Neuronal stem cell (in vitro differentiated cells): ENCODE measurements at regions not wholly inside any gene's neighbourhood (a gene's known extent, or its start where the extent isn't known, plus 50 kb on each side); places are given as distances from the start of the nearest gene placed in this dataset.

Experiments used
- DNase-seq: peaks from one replicate; pipeline ENCODE4 v3.0.0-alpha.2; 2013; ENCODE audit warnings: low spot score
- H2AFZ ChIP-seq: one replicate; pipeline ENCODE4 v1.6.1; 2013; ENCODE audit warnings: mild to moderate bottlenecking, low read length, inconsistent platforms
- H2AK5ac ChIP-seq: 2 replicates; pipeline ENCODE4 v1.6.1; 2013; ENCODE audit warnings: low read depth, mild to moderate bottlenecking, inconsistent platforms, low read length, moderate library complexity, mixed read lengths
- H2BK120ac ChIP-seq: 2 replicates; pipeline ENCODE4 v1.6.1; 2013; ENCODE audit warnings: low read depth, mild to moderate bottlenecking, inconsistent platforms, low read length, moderate library complexity, mixed read lengths
- H2BK12ac ChIP-seq: one replicate; pipeline ENCODE4 v1.6.1; 2013; ENCODE audit warnings: low read length, inconsistent platforms
- H2BK15ac ChIP-seq: 2 replicates; pipeline ENCODE4 v1.6.1; 2013; ENCODE audit warnings: mild to moderate bottlenecking, low read length, inconsistent platforms, mixed read lengths
- H2BK5ac ChIP-seq: one replicate; pipeline ENCODE4 v1.6.1; 2013; ENCODE audit warnings: inconsistent platforms, mild to moderate bottlenecking, low read length, moderate library complexity
- H3K14ac ChIP-seq: one replicate; pipeline ENCODE4 v1.6.1; 2013; ENCODE audit warnings: low read length, inconsistent platforms
- H3K18ac ChIP-seq: 2 replicates; pipeline ENCODE4 v1.6.1; 2013; ENCODE audit warnings: low read length, inconsistent platforms
- H3K23ac ChIP-seq: 2 replicates; pipeline ENCODE4 v1.6.1; 2013; ENCODE audit warnings: low read depth, mild to moderate bottlenecking, mixed read lengths, low read length, inconsistent platforms; ENCODE audit not compliant: poor library complexity
- H3K27ac ChIP-seq: replicated peaks from 3 replicates; pipeline ENCODE4 v1.5.1; 2013; ENCODE audit warnings: low read length, inconsistent platforms
- H3K27me3 ChIP-seq, 3 experiments: 2 replicates each; pipeline ENCODE4 v1.6.1; 2013; ENCODE audit warnings: low read length in 3 of 3, mild to moderate bottlenecking in 2 of 3, inconsistent platforms in 1 of 3, low read depth in 1 of 3, mixed read lengths in 1 of 3, moderate library complexity in 1 of 3; ENCODE audit not compliant: control insufficient read depth in 3 of 3, insufficient read depth in 3 of 3
- H3K36me3 ChIP-seq, 2 donors: replicated peaks in 1 of 2; 2 replicates each; pipeline ENCODE4 v1.6.1; 2013; ENCODE audit warnings: low read length in 2 of 2; ENCODE audit not compliant: control insufficient read depth in 2 of 2, insufficient read depth in 2 of 2
- H3K4ac ChIP-seq: 2 replicates; pipeline ENCODE4 v1.6.1; 2013; ENCODE audit warnings: inconsistent platforms, mild to moderate bottlenecking, low read length, moderate library complexity
- H3K4me1 ChIP-seq, 2 donors: 1 replicate in 1 of 2; 2 replicates in 1 of 2; pipeline ENCODE4 v1.6.1; 2013; ENCODE audit warnings: low read length in 2 of 2, low read depth in 1 of 2; ENCODE audit not compliant: control insufficient read depth in 2 of 2, insufficient read depth in 1 of 2
- H3K4me2 ChIP-seq: one replicate; pipeline ENCODE4 v1.6.1; 2013; ENCODE audit warnings: mild to moderate bottlenecking, low read length, inconsistent platforms; ENCODE audit not compliant: insufficient read depth, poor library complexity, severe bottlenecking
- H3K4me3 ChIP-seq, 2 donors: 2 replicates each; pipeline ENCODE4 v1.5.1; 2013; ENCODE audit warnings: low read length in 2 of 2, mild to moderate bottlenecking in 2 of 2, inconsistent platforms in 1 of 2, moderate library complexity in 1 of 2
- H3K79me1 ChIP-seq: one replicate; pipeline ENCODE4 v1.6.1; 2013; ENCODE audit warnings: low read depth, mild to moderate bottlenecking, inconsistent platforms, low read length, moderate library complexity
- H3K9ac ChIP-seq: one replicate; pipeline ENCODE4 v1.6.1; 2013; ENCODE audit warnings: mild to moderate bottlenecking, low read depth, low read length, inconsistent platforms; ENCODE audit not compliant: poor library complexity
- H3K9me3 ChIP-seq, 2 donors: replicated peaks in 1 of 2; 2 replicates each; pipeline versions ENCODE3 to v1.6.1; 2013; ENCODE audit warnings: low read length in 2 of 2, mild to moderate bottlenecking in 2 of 2, inconsistent platforms in 1 of 2, low read depth in 1 of 2, mixed read lengths in 1 of 2, moderate library complexity in 1 of 2; ENCODE audit not compliant: control insufficient read depth in 2 of 2, insufficient read depth in 1 of 2
- H4K8ac ChIP-seq: one replicate; pipeline ENCODE4 v1.6.1; 2013; ENCODE audit warnings: low read depth, mild to moderate bottlenecking, inconsistent platforms, low read length, moderate library complexity
- H4K91ac ChIP-seq: one replicate; pipeline ENCODE4 v1.6.1; 2013; ENCODE audit warnings: low read length, low read depth, mild to moderate bottlenecking, inconsistent platforms; ENCODE audit not compliant: poor library complexity
- WGBS, 2 donors: extraction: QIAGEN DNeasy Blood & Tissue Kit; methylation state at CpG; one replicate each; pipeline ENCODE4 v1.1.7; 2013; ENCODE audit warnings: missing lambda C conversion rate in 2 of 2, mixed read lengths in 1 of 2; ENCODE audit not compliant: insufficient read length in 2 of 2, insufficient replicate concordance in 1 of 2; ENCODE audit errors: extremely low coverage in 2 of 2; 5-methylcytosine and 5-hydroxymethylcytosine counted together

GRCh38 chr5:106822851-106823250 is 847.9 kb downstream of the EFNA5 start:
- no peak overlapping the region for H2BK5ac ChIP-seq
- H2BK120ac ChIP-seq, result no peak overlapping the region
- no peak overlapping the region for H4K8ac ChIP-seq
- H3K4ac ChIP-seq, result no peak overlapping the region
- WGBS, 2 donors, result no CpG with 5 or more reads among the region's 1 CpG
- H3K4me2 ChIP-seq, result no peak overlapping the region
- H3K4me3 ChIP-seq, result no peak overlapping the region
- H3K14ac ChIP-seq, result no peak overlapping the region
- no peaks in the 10 kb centered on the region for H3K27me3 ChIP-seq
- no peaks in the 10 kb centered on the region for H3K9me3 ChIP-seq
- no peak overlapping the region for H3K27ac ChIP-seq
- no peak overlapping the region for H4K91ac ChIP-seq
- no peak overlapping the region for H2AK5ac ChIP-seq
- H3K36me3 ChIP-seq, result no peaks in the 10 kb centered on the region
- H3K18ac ChIP-seq, result no peak overlapping the region
- DNase-seq, result no peak
- no peaks in the 10 kb centered on the region for H3K79me1 ChIP-seq
- H3K4me1 ChIP-seq, result no peaks in the 10 kb centered on the region
- no peak overlapping the region for H2AFZ ChIP-seq
- no peak overlapping the region for H3K9ac ChIP-seq
- no peak overlapping the region for H3K23ac ChIP-seq
- H2BK15ac ChIP-seq, result no peak overlapping the region
- no peak overlapping the region for H2BK12ac ChIP-seq

GRCh38 chr5:106818552-106818951 is 852.2 kb downstream of the EFNA5 start:
- Histone ChIP-seq H3K18ac (no peak overlapping the region), H3K27ac (no peak overlapping the region), H3K9me3 (no peaks in the 10 kb centered on the region), H3K27me3 (no peaks in the 10 kb centered on the region), H2BK12ac (no peak overlapping the region), H3K14ac (no peak overlapping the region), H3K36me3 (no peaks in the 10 kb centered on the region), H3K9ac (no peak overlapping the region), H3K4ac (no peak overlapping the region), H4K91ac (no peak overlapping the region), H3K4me3 (no peak overlapping the region), H2AK5ac (no peak overlapping the region), H2AFZ (no peak overlapping the region), H2BK15ac (no peak overlapping the region), H3K23ac (no peak overlapping the region), H3K79me1 (no peaks in the 10 kb centered on the region), H2BK120ac (no peak overlapping the region), H3K4me2 (no peak overlapping the region), H4K8ac (no peak overlapping the region), H3K4me1 (no peaks in the 10 kb centered on the region), H2BK5ac (no peak overlapping the region)
- no CpG with 5 or more reads among the region's 4 CpGs for WGBS, 2 donors
- no peak for DNase-seq

GRCh38 chr5:106814961-106815360 is 855.8 kb downstream of the EFNA5 start:
- no peaks in the 10 kb centered on the region for H3K36me3 ChIP-seq
- H2BK5ac ChIP-seq, result no peak overlapping the region
- H3K4me2 ChIP-seq, result no peak overlapping the region
- no peak overlapping the region for H3K27ac ChIP-seq
- H3K4ac ChIP-seq, result no peak overlapping the region
- DNase-seq, result no peak
- H3K23ac ChIP-seq, result no peak overlapping the region
- WGBS, 2 donors, result no CpG with 5 or more reads among the region's 2 CpGs
- no peak overlapping the region for H4K91ac ChIP-seq
- H2AK5ac ChIP-seq, result no peak overlapping the region
- no peak overlapping the region for H4K8ac ChIP-seq
- no peak overlapping the region for H2BK120ac ChIP-seq
- no peak overlapping the region for H3K18ac ChIP-seq
- H3K79me1 ChIP-seq, result no peaks in the 10 kb centered on the region
- H2BK12ac ChIP-seq, result no peak overlapping the region
- no peak overlapping the region for H3K14ac ChIP-seq
- no peaks in the 10 kb centered on the region for H3K27me3 ChIP-seq
- H3K4me1 ChIP-seq, result no peaks in the 10 kb centered on the region
- H3K9me3 ChIP-seq, result no peaks in the 10 kb centered on the region
- no peak overlapping the region for H2AFZ ChIP-seq
- H3K9ac ChIP-seq, result no peak overlapping the region
- H3K4me3 ChIP-seq, result no peak overlapping the region
- no peak overlapping the region for H2BK15ac ChIP-seq

GRCh38 chr5:106801554-106801953 is 869.2 kb downstream of the EFNA5 start:
- Histone ChIP-seq H2AFZ (no peak overlapping the region), H3K27me3 (no peaks in the 10 kb centered on the region), H3K18ac (no peak overlapping the region), H2BK120ac (no peak overlapping the region), H3K9ac (no peak overlapping the region), H2AK5ac (no peak overlapping the region), H2BK5ac (no peak overlapping the region), H2BK15ac (no peak overlapping the region), H3K9me3 (no peaks in the 10 kb centered on the region), H3K36me3 (no peaks in the 10 kb centered on the region), H4K91ac (no peak overlapping the region), H3K23ac (no peak overlapping the region), H3K4me3 (no peak overlapping the region), H3K27ac (no peak overlapping the region), H3K79me1 (no peaks in the 10 kb centered on the region), H3K14ac (no peak overlapping the region), H3K4me2 (no peak overlapping the region), H3K4ac (no peak overlapping the region), H2BK12ac (no peak overlapping the region), H3K4me1 (peaks cover 0 to 2% of the 10 kb centered on the region in 2 donors), H4K8ac (no peak overlapping the region)
- WGBS, 2 donors, result no CpG with 5 or more reads among the region's 3 CpGs
- no peak for DNase-seq
